ENCODE measurements at regions not wholly inside any gene's neighbourhood (a gene's known extent, or its start where the extent isn't known, plus 50 kb on each side); places are given as distances from the start of the nearest gene placed in this dataset.

GRCh38 chr1:22328331-22329147, 123.1 kb upstream of the ZBTB40 start:
- Histone ChIP-seq H3K79me2 (ENCODE audit: insufficient read depth, low read length) (no peaks in the 10 kb centered on the region), H2AFZ (ENCODE audit: low read length) (no peak overlapping the region), H3K4me1 (ENCODE audit: insufficient read depth, low read length) (no peaks in the 10 kb centered on the region)

GRCh38 chr1:22329148-22329515, 122.5 kb upstream of the ZBTB40 start:
- Histone ChIP-seq H3K9me3 (ENCODE audit: low read depth, low read length) (no peaks in the 10 kb centered on the region), H4K20me1 (ENCODE audit: insufficient read depth, low read length) (no peaks in the 10 kb centered on the region), H3K4me2 (ENCODE audit: insufficient read depth, low read length) (no peak overlapping the region), H3K36me3 (ENCODE audit: insufficient read depth, low read length) (no peaks in the 10 kb centered on the region), H3K79me2 (ENCODE audit: insufficient read depth, low read length) (no peaks in the 10 kb centered on the region), H3K4me3 (ENCODE audit: insufficient read depth, low read length) (no peak overlapping the region), H3K27me3 (ENCODE audit: insufficient read depth, low read length) (peaks cover 2% of the 10 kb centered on the region), H2AFZ (ENCODE audit: low read length) (no peak overlapping the region), H3K4me1 (ENCODE audit: insufficient read depth, low read length) (no peaks in the 10 kb centered on the region), H3K27ac (ENCODE audit: low read depth, low read length) (no peak overlapping the region)
- DNase-seq (ENCODE audit: insufficient read length, low spot score, missing footprints), result no peak
- no peak for TF ChIP-seq CTCF (IDR thresholded peaks at IDR 0.05; ENCODE audit: extremely low read depth, low read depth, low read length)

More at GRCh38 chr1:22328331-22329147, 123.1 kb upstream of the ZBTB40 start:
- TF ChIP-seq CTCF (IDR thresholded peaks at IDR 0.05; ENCODE audit: extremely low read depth, low read depth, low read length), result no peak
- Histone ChIP-seq H4K20me1 (ENCODE audit: insufficient read depth, low read length) (no peaks in the 10 kb centered on the region), H3K4me2 (ENCODE audit: insufficient read depth, low read length) (no peak overlapping the region), H3K27ac (ENCODE audit: low read depth, low read length) (no peak overlapping the region), H3K4me3 (ENCODE audit: insufficient read depth, low read length) (no peak overlapping the region), H3K9me3 (ENCODE audit: low read depth, low read length) (no peaks in the 10 kb centered on the region), H3K27me3 (ENCODE audit: insufficient read depth, low read length) (peaks cover 2% of the 10 kb centered on the region), H3K36me3 (ENCODE audit: insufficient read depth, low read length) (no peaks in the 10 kb centered on the region)
- DNase-seq (ENCODE audit: insufficient read length, low spot score, missing footprints), result no peak

GRCh38 chr1:22330092-22330759, 121.4 kb upstream of the ZBTB40 start:
- H3K27ac ChIP-seq (ENCODE audit: low read depth, low read length), result no peak overlapping the region
- no peak for DNase-seq (ENCODE audit: insufficient read length, low spot score, missing footprints)
- no peak overlapping the region for H2AFZ ChIP-seq (ENCODE audit: low read length)
- peaks cover 2% of the 10 kb centered on the region for H3K27me3 ChIP-seq (ENCODE audit: insufficient read depth, low read length)
- H3K36me3 ChIP-seq (ENCODE audit: insufficient read depth, low read length), result no peaks in the 10 kb centered on the region
- no peak for TF ChIP-seq CTCF (IDR thresholded peaks at IDR 0.05; ENCODE audit: extremely low read depth, low read depth, low read length)
- H3K4me3 ChIP-seq (ENCODE audit: insufficient read depth, low read length), result no peak overlapping the region
- no peaks in the 10 kb centered on the region for H4K20me1 ChIP-seq (ENCODE audit: insufficient read depth, low read length)
- no peaks in the 10 kb centered on the region for H3K9me3 ChIP-seq (ENCODE audit: low read depth, low read length)
- H3K4me1 ChIP-seq (ENCODE audit: insufficient read depth, low read length), result no peaks in the 10 kb centered on the region
- no peak overlapping the region for H3K4me2 ChIP-seq (ENCODE audit: insufficient read depth, low read length)
- H3K79me2 ChIP-seq (ENCODE audit: insufficient read depth, low read length), result no peaks in the 10 kb centered on the region

GRCh38 chr1:22330760-22331119, 120.9 kb upstream of the ZBTB40 start:
- Histone ChIP-seq H3K27ac (ENCODE audit: low read depth, low read length) (no peak overlapping the region), H3K4me2 (ENCODE audit: insufficient read depth, low read length) (no peak overlapping the region), H3K36me3 (ENCODE audit: insufficient read depth, low read length) (no peaks in the 10 kb centered on the region), H3K4me1 (ENCODE audit: insufficient read depth, low read length) (no peaks in the 10 kb centered on the region), H3K4me3 (ENCODE audit: insufficient read depth, low read length) (no peak overlapping the region), H3K9me3 (ENCODE audit: low read depth, low read length) (no peaks in the 10 kb centered on the region), H4K20me1 (ENCODE audit: insufficient read depth, low read length) (no peaks in the 10 kb centered on the region), H2AFZ (ENCODE audit: low read length) (no peak overlapping the region), H3K79me2 (ENCODE audit: insufficient read depth, low read length) (no peaks in the 10 kb centered on the region), H3K27me3 (ENCODE audit: insufficient read depth, low read length) (peaks cover 2% of the 10 kb centered on the region)
- no peak for TF ChIP-seq CTCF (IDR thresholded peaks at IDR 0.05; ENCODE audit: extremely low read depth, low read depth, low read length)
- DNase-seq (ENCODE audit: insufficient read length, low spot score, missing footprints), result no peak

All from osteoblast (primary cell).